Astrocyte of the spinal cord (primary cell): ENCODE measurements at regions not wholly inside any gene's neighbourhood (a gene's known extent, or its start where the extent isn't known, plus 50 kb on each side); places are given as distances from the start of the nearest gene placed in this dataset.

ENCODE experiments used
- DNase-seq: peaks from one replicate; pipeline ENCODE4 v3.0.0; 2011; ENCODE audit warnings: low read depth, low spot score
- H3K4me3 ChIP-seq: 2 replicates; pipeline ENCODE4 v1.5.1; 2011; ENCODE audit warnings: low read depth, mild to moderate bottlenecking, low read length, moderate library complexity
- CTCF ChIP-seq: IDR thresholded peaks from 2 replicates; pipeline ENCODE4 v1.5.1; 2012; ENCODE audit warnings: low read depth, mild to moderate bottlenecking, low read length, inconsistent platforms
- in situ Hi-C: cut with HindIII; loops from 2 replicates; pipeline ENCODE4 v1.10.0; 2017; ENCODE audit warnings: low sequenced_read_pairs

DNA sequence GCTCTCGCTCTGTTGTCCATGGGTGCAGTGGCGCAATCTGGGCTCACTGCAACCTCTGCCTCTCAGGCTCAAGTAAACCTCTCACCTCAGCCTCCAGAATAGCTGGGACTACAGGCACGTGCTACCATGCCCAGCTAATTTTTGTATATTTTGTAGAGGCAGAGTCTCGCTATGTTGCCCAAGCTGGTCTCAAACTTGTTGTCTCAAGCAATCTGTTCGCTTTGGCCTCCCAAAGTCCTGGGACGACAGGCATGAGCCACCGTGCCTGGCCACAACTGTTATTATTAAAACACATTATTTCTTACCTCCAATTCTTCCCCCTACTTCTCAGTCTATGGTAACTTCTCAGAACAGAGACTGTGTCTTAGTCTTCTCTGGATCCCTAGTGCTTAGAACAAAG is 143.3 kb downstream of the DICER1 start:
- H3K4me3 ChIP-seq: no peak overlapping the region
- in situ Hi-C loops: no loop called here
- no peak for TF ChIP-seq CTCF
- no peak for DNase-seq

GRCh38 chr14:95011445-95012006 is 145.8 kb downstream of the DICER1 start:
- in situ Hi-C loops: no loop called here
- TF ChIP-seq CTCF: no peak
- H3K4me3 ChIP-seq: no peak overlapping the region
- DNase-seq: no peak

- TF ChIP-seq CTCF: no peak
- H3K4me3 ChIP-seq: no peak overlapping the region
- no peak for DNase-seq
- in situ Hi-C loops: no loop called here
These were observed 148.7 kb downstream of the DICER1 start for GRCh38 chr14:95008445-95009217.

GRCh38 chr14:95007921-95008320 is 149.4 kb downstream of the DICER1 start:
- in situ Hi-C loops: no loop called here
- no peak for DNase-seq
- no peak overlapping the region for H3K4me3 ChIP-seq
- TF ChIP-seq CTCF: no peak

GRCh38 chr14:95006479-95006878 is 150.8 kb downstream of the DICER1 start:
- DNase-seq: no peak
- H3K4me3 ChIP-seq: no peak overlapping the region
- TF ChIP-seq CTCF: no peak
- in situ Hi-C loops: no loop called here

DNA sequence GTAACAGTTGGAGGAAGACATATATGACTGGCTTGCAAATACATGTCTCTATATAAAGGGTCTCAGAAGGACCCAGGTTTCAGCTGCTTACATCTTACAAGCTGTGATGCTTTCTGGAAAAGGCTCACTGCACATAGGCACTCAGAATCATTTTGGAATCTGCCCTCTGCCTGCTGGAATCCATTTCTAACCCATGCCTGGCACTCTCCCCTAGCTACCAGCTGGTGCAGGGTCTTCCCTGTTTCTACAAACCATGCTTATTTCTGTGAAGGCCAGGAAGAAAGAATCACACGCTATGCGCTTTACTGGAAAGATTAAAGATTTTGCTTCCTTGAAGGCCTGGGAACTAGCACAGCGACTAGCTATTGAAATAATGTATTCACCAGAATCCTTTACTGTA is 151.3 kb downstream of the DICER1 start:
- H3K4me3 ChIP-seq: no peak overlapping the region
- in situ Hi-C loops: no loop called here
- TF ChIP-seq CTCF: no peak

More for the DNA sequence above, 151.3 kb downstream of the DICER1 start:
- DNase-seq: no peak
